Brain microvascular endothelial cell (primary cell): ENCODE measurements at regions not wholly inside any gene's neighbourhood (a gene's known extent, or its start where the extent isn't known, plus 50 kb on each side); places are given as distances from the start of the nearest gene placed in this dataset.
"Not testable (repeated sequence)": the region's sequence is repeated elsewhere in the genome, so short reads cannot be mapped to it uniquely, and the experiment has no call there.

Source experiments
- DNase-seq: peaks from one replicate; pipeline ENCODE4 v3.0.0-alpha.2; 2020
- H3K27ac ChIP-seq: fragments of 250-450 bp; sonication (Bioruptor Pico); 2 replicates; pipeline ENCODE4 v1.5.1; 2020; ENCODE audit warnings: mild to moderate bottlenecking, moderate library complexity
- H3K27me3 ChIP-seq: fragments of 250-450 bp; sonication (Bioruptor Pico); replicated peaks from 2 replicates; pipeline ENCODE4 v1.5.1; 2020; ENCODE audit warnings: mild to moderate bottlenecking
- H3K36me3 ChIP-seq: fragments of 250-450 bp; sonication (Bioruptor Pico); replicated peaks from 2 replicates; pipeline ENCODE4 v1.5.1; 2020; ENCODE audit warnings: mild to moderate bottlenecking
- H3K4me3 ChIP-seq: 2 replicates; pipeline ENCODE4 v1.5.1; 2011; ENCODE audit warnings: low read depth, mild to moderate bottlenecking, control low read depth, low read length, moderate library complexity
- CTCF ChIP-seq: IDR thresholded peaks from 2 replicates; pipeline ENCODE4 v1.5.1; 2011; ENCODE audit warnings: low read depth, mild to moderate bottlenecking, moderate library complexity, low read length, control low read depth, inconsistent platforms; ENCODE audit errors: missing control alignments
- in situ Hi-C: cut with HindIII; loops from 2 replicates; pipeline ENCODE4 v1.10.0; 2017; ENCODE audit warnings: low sequenced_read_pairs, low pct_ligation_motif_present

GRCh38 chr12:59322473-59322872, 273.4 kb upstream of the SLC16A7 start:
- in situ Hi-C loops = no loop called here
- H3K36me3 ChIP-seq = no peaks in the 10 kb centered on the region
- TF ChIP-seq CTCF = no peak
- DNase-seq = no peak
- H3K27me3 ChIP-seq = no peaks in the 10 kb centered on the region
- H3K4me3 ChIP-seq = no peak overlapping the region
- no peak overlapping the region for H3K27ac ChIP-seq

GRCh38 chr12:59321278-59321677, 274.6 kb upstream of the SLC16A7 start:
- no peaks in the 10 kb centered on the region for H3K36me3 ChIP-seq
- no peaks in the 10 kb centered on the region for H3K27me3 ChIP-seq
- TF ChIP-seq CTCF = no peak
- in situ Hi-C loops = no loop called here
- no peak overlapping the region for H3K4me3 ChIP-seq
- no peak overlapping the region for H3K27ac ChIP-seq
- no peak for DNase-seq

- in situ Hi-C loops = no loop called here
- TF ChIP-seq CTCF = no peak
- Histone ChIP-seq H3K4me3 (no peak overlapping the region), H3K27ac (no peak overlapping the region), H3K27me3 (no peaks in the 10 kb centered on the region), H3K36me3 (no peaks in the 10 kb centered on the region)
- no peak for DNase-seq
Observed at GRCh38 chr12:59320112-59320511, 275.7 kb upstream of the SLC16A7 start.

GRCh38 chr12:59318940-59319339, 276.9 kb upstream of the SLC16A7 start:
- TF ChIP-seq CTCF = no peak
- H3K4me3 ChIP-seq = no peak overlapping the region
- H3K27me3 ChIP-seq = no peaks in the 10 kb centered on the region
- in situ Hi-C loops = no loop called here
- H3K36me3 ChIP-seq = no peaks in the 10 kb centered on the region
- H3K27ac ChIP-seq = no peak overlapping the region
- DNase-seq = no peak

GRCh38 chr12:59317598-59317997, 278.2 kb upstream of the SLC16A7 start:
- in situ Hi-C loops = no loop called here
- DNase-seq = no peak
- Histone ChIP-seq H3K27me3 (no peaks in the 10 kb centered on the region), H3K36me3 (no peaks in the 10 kb centered on the region), H3K27ac (no peak overlapping the region), H3K4me3 (no peak overlapping the region)
- TF ChIP-seq CTCF = no peak

- Histone ChIP-seq H3K27me3 (no peaks in the 10 kb centered on the region), H3K4me3 (no peak overlapping the region), H3K27ac (no peak overlapping the region), H3K36me3 (no peaks in the 10 kb centered on the region)
- no peak for TF ChIP-seq CTCF
- in situ Hi-C loops = no loop called here
- no peak for DNase-seq
Observed at GRCh38 chr12:59316938-59317337, 278.9 kb upstream of the SLC16A7 start.

GRCh38 chr12:59316354-59316753, 279.5 kb upstream of the SLC16A7 start:
- DNase-seq, H3K36me3 ChIP-seq, in situ Hi-C loops, H3K4me3 ChIP-seq, H3K27ac ChIP-seq, H3K27me3 ChIP-seq: not testable (repeated sequence)
